Loucy (cell line): ENCODE measurements at regions not wholly inside any gene's neighbourhood (a gene's known extent, or its start where the extent isn't known, plus 50 kb on each side); places are given as distances from the start of the nearest gene placed in this dataset.

Experiments used
- CTCF ChIP-seq: fragments of 200-600 bp; sonication (generic); conservative IDR thresholded peaks from 2 replicates; pipeline ENCODE4 v1.5.1; 2014; ENCODE audit warnings: mild to moderate bottlenecking, antibody characterized with exemption, low read length
- EZH2phosphoT487 ChIP-seq: fragments of 200-600 bp; IDR thresholded peaks from 2 replicates; pipeline ENCODE4 v1.6.1; 2018; ENCODE audit warnings: antibody characterized with exemption, mild to moderate bottlenecking, moderate library complexity, borderline replicate concordance

- TF ChIP-seq CTCF (no peak), EZH2phosphoT487 (no peak)
Observed at GRCh38 chr5:166677891-166678290, 1613.6 kb upstream of the WWC1 start.
